ENCODE measurements at regions not wholly inside any gene's neighbourhood (a gene's known extent, or its start where the extent isn't known, plus 50 kb on each side); places are given as distances from the start of the nearest gene placed in this dataset.

- Histone ChIP-seq H3K36me3 (replicated peaks in 1 of 2; ENCODE audit: control insufficient read depth in 1 of 2, insufficient read depth in 2 of 2, low read length in 2 of 2) (no peaks in the 10 kb centered on the region), H3K9ac (ENCODE audit: insufficient read depth, low read length, poor library complexity, severe bottlenecking) (no peak overlapping the region), H3K4me3 (replicated peaks in 1 of 3; ENCODE audit: low read depth in 2 of 3, low read length in 3 of 3) (no peak overlapping the region), H2AFZ (ENCODE audit: insufficient read depth, low read depth, low read length, poor library complexity, severe bottlenecking) (no peak overlapping the region), H3K27ac (ENCODE audit: low read depth in 1 of 2, low read length in 2 of 2) (no peak overlapping the region), H3K9me3 (replicated peaks in 1 of 2; ENCODE audit: control insufficient read depth in 1 of 2, insufficient read depth in 1 of 2, low read length in 2 of 2) (no peaks in the 10 kb centered on the region), H3K4me2 (replicated peaks; ENCODE audit: extremely low read depth, low read length, poor library complexity, severe bottlenecking) (no peak overlapping the region), H3K4me1 (ENCODE audit: control insufficient read depth in 1 of 2, insufficient read depth in 2 of 2, low read length in 2 of 2) (no peaks in the 10 kb centered on the region), H3K27me3 (ENCODE audit: control insufficient read depth in 2 of 2, insufficient read depth in 2 of 2, low read length in 2 of 2) (no peaks in the 10 kb centered on the region), H4K20me1 (ENCODE audit: insufficient read depth, low read length) (no peaks in the 10 kb centered on the region), H3K79me2 (ENCODE audit: insufficient read depth, low read length) (no peaks in the 10 kb centered on the region)
- Mint-ChIP-seq H3K9me3 (peaks cover 0 to 3% (median 0%) of the 10 kb centered on the region in 7 donors), H3K36me3 (no peaks in the 10 kb centered on the region), H3K27ac (no peak overlapping the region), H3K27me3 (ENCODE audit: low read depth in 3 of 3) (peaks cover 0 to 2% (median 2%) of the 10 kb centered on the region in 3 donors), H3K4me1 (peaks cover 5% of the 10 kb centered on the region), H3K4me3 (no peak overlapping the region)
- no peak for DNase-seq
- WGBS (ENCODE audit: insufficient coverage): 100% methylated on average over 3 of the region's 4 CpGs
- intact Hi-C loops (cut with micrococcal nuclease): no loop called here
- no peak for TF ChIP-seq CTCF (IDR thresholded peaks at IDR 0.05)
Measured at GRCh38 chr5:36795366-36795765, 81.2 kb upstream of the NIPBL start.

GRCh38 chr5:36796155-36796554 lies 80.4 kb upstream of the NIPBL start:
- Histone ChIP-seq H3K4me3 (replicated peaks in 1 of 3; ENCODE audit: low read depth in 2 of 3, low read length in 3 of 3) (no peak overlapping the region), H3K36me3 (replicated peaks in 1 of 2; ENCODE audit: control insufficient read depth in 1 of 2, insufficient read depth in 2 of 2, low read length in 2 of 2) (no peaks in the 10 kb centered on the region), H2AFZ (ENCODE audit: insufficient read depth, low read depth, low read length, poor library complexity, severe bottlenecking) (no peak overlapping the region), H3K79me2 (ENCODE audit: insufficient read depth, low read length) (no peaks in the 10 kb centered on the region), H3K4me1 (ENCODE audit: control insufficient read depth in 1 of 2, insufficient read depth in 2 of 2, low read length in 2 of 2) (no peaks in the 10 kb centered on the region), H3K27me3 (ENCODE audit: control insufficient read depth in 2 of 2, insufficient read depth in 2 of 2, low read length in 2 of 2) (no peaks in the 10 kb centered on the region), H4K20me1 (ENCODE audit: insufficient read depth, low read length) (no peaks in the 10 kb centered on the region), H3K9ac (ENCODE audit: insufficient read depth, low read length, poor library complexity, severe bottlenecking) (no peak overlapping the region), H3K4me2 (replicated peaks; ENCODE audit: extremely low read depth, low read length, poor library complexity, severe bottlenecking) (no peak overlapping the region), H3K27ac (ENCODE audit: low read depth in 1 of 2, low read length in 2 of 2) (no peak overlapping the region), H3K9me3 (replicated peaks in 1 of 2; ENCODE audit: control insufficient read depth in 1 of 2, insufficient read depth in 1 of 2, low read length in 2 of 2) (no peaks in the 10 kb centered on the region)
- no peak for TF ChIP-seq CTCF (IDR thresholded peaks at IDR 0.05)
- Mint-ChIP-seq H3K4me1 (peaks cover 3% of the 10 kb centered on the region), H3K9me3 (peaks cover 0 to 2% (median 0%) of the 10 kb centered on the region in 7 donors), H3K36me3 (no peaks in the 10 kb centered on the region), H3K4me3 (no peak overlapping the region), H3K27me3 (ENCODE audit: low read depth in 3 of 3) (peaks cover 0 to 2% (median 2%) of the 10 kb centered on the region in 3 donors), H3K27ac (no peak overlapping the region)
- WGBS (ENCODE audit: insufficient coverage): 64% methylated on average over 3 of the region's 3 CpGs
- DNase-seq: no peak
- intact Hi-C loops (cut with micrococcal nuclease): no loop called here
